ENCODE measurements at regions not wholly inside any gene's neighbourhood (a gene's known extent, or its start where the extent isn't known, plus 50 kb on each side); places are given as distances from the start of the nearest gene placed in this dataset.

GRCh38 chr2:16016282-16016681, 75.9 kb downstream of the MYCN start:
- Histone ChIP-seq H3K79me1 (ENCODE audit: low read depth, low read length) (no peaks in the 10 kb centered on the region; the same call in 1 of the 2 replicates), H2AFZ (ENCODE audit: low read length) (no peak overlapping the region), H3K36me3 (ENCODE audit: control insufficient read depth in 2 of 4, insufficient read depth in 4 of 4, low read length in 3 of 4) (no peaks in the 10 kb centered on the region), H2BK12ac (ENCODE audit: low read depth, low read length) (no peak overlapping the region), H4K20me1 (replicated peaks in 1 of 2; ENCODE audit: control insufficient read depth in 1 of 2, insufficient read depth in 2 of 2, low read length in 2 of 2) (no peaks in the 10 kb centered on the region), H3K23me2 (ENCODE audit: low read depth, low read length) (0 out of 2 replicates have a peak, but pooled peaks cover 3% of the 10 kb centered on the region), H3K27ac (ENCODE audit: low read depth, low read length) (no peak overlapping the region), H2AK5ac (ENCODE audit: low read depth, low read length) (no peak overlapping the region), H3K79me2 (ENCODE audit: control insufficient read depth in 1 of 2, insufficient read depth in 2 of 2, low read length in 2 of 2) (no peaks in the 10 kb centered on the region), H3K4me2 (ENCODE audit: insufficient read depth in 1 of 2, low read depth in 2 of 2, low read length in 2 of 2) (no peak overlapping the region), H2BK15ac (ENCODE audit: low read length) (no peak overlapping the region), H4K5ac (ENCODE audit: insufficient read length, low read depth, low read length) (no peak overlapping the region), H3K9ac (replicated peaks in 1 of 4; ENCODE audit: extremely low read depth in 1 of 4, low read depth in 3 of 4, low read length in 3 of 4) (no peak overlapping the region), H3K4ac (replicated peaks; ENCODE audit: insufficient read length, low read depth, low read length) (no peak overlapping the region), H4K91ac (replicated peaks; ENCODE audit: insufficient read length, low read length) (no peak overlapping the region), H3K56ac (replicated peaks; ENCODE audit: insufficient read length, low read depth, low read length) (no peak overlapping the region), H3K23ac (ENCODE audit: insufficient read length) (no peak overlapping the region), H2BK5ac (ENCODE audit: low read depth, low read length) (no peak overlapping the region), H3K9me3 (ENCODE audit: insufficient read depth in 2 of 2, low read depth in 1 of 2, low read length in 1 of 2) (no peaks in the 10 kb centered on the region), H3K27me3 (replicated peaks in 1 of 4; ENCODE audit: control insufficient read depth in 3 of 4, extremely low read depth in 1 of 4, insufficient read depth in 3 of 4, low read length in 3 of 4) (peaks cover 0 to 4% (median 2%) of the 10 kb centered on the region in 4 experiments; a peak in 1 of 7 replicates), H3K14ac (ENCODE audit: insufficient read length) (no peak overlapping the region), H3K18ac (ENCODE audit: extremely low read depth, low read length) (no peak overlapping the region), H3K4me1 (replicated peaks in 1 of 4; ENCODE audit: control insufficient read depth in 3 of 4, insufficient read depth in 4 of 4, low read length in 3 of 4) (peaks cover 14 to 23% (median 16%) of the 10 kb centered on the region in 4 experiments), H2BK120ac (replicated peaks; ENCODE audit: low read depth, low read length) (no peak overlapping the region), H3K4me3 (ENCODE audit: extremely low read depth in 1 of 4, insufficient read depth in 2 of 4, low read depth in 3 of 4, low read length in 4 of 4) (no peak overlapping the region), H4K8ac (ENCODE audit: extremely low read depth, insufficient read depth, low read length) (no peak overlapping the region), H2BK20ac (ENCODE audit: low read length) (no peak overlapping the region)
- ChIA-PET POLR2A (ENCODE audit: partially characterized antibody) (interaction anchor here (1.2 kb wide), 1 partner anchor 77 kb away, joined by 4 read pairs; no protein-coding TSS in a partner anchor), CTCF (ENCODE audit: partially characterized antibody) (interaction anchor here (0.5 to 15.6 kb wide), 8 partner anchors 10 to 266 kb away, joined by 3 to 120 read pairs (median 3); no protein-coding TSS in a partner anchor)
- no CpG with 5 or more reads among the region's 1 CpG for WGBS, 2 experiments (ENCODE audit: extremely low coverage in 1 of 2, insufficient coverage in 1 of 2, insufficient read length in 1 of 2, insufficient replicate concordance in 2 of 2, low coverage in 1 of 2, low lambda C conversion rate in 2 of 2, missing lambda C conversion rate in 1 of 2)
- no peak for TF ChIP-seq NRF1 (IDR thresholded peaks at IDR 0.05; ENCODE audit: low read depth, low read length)
- TF ChIP-seq SIN3A (conservative IDR thresholded peaks at IDR 0.05 in 1 of 2, IDR thresholded peaks at IDR 0.05 in 1 of 2; ENCODE audit: low read depth in 1 of 2, low read length in 2 of 2) = no peak
- no peak for TF ChIP-seq RFX5 (IDR thresholded peaks at IDR 0.05; ENCODE audit: borderline replicate concordance, low read depth, low read length)
- TF ChIP-seq CTCF (IDR thresholded peaks at IDR 0.05; ENCODE audit: control extremely low read depth in 1 of 3, insufficient read depth in 1 of 3, low read depth in 1 of 3, low read length in 3 of 3) = no peak
- TF ChIP-seq KDM1A (IDR thresholded peaks at IDR 0.05; ENCODE audit: borderline replicate concordance, low read length) = no peak
- no peak for TF ChIP-seq USF2 (IDR thresholded peaks at IDR 0.05; ENCODE audit: low read length)
- TF ChIP-seq GTF2F1 (IDR thresholded peaks at IDR 0.05; ENCODE audit: borderline replicate concordance, low read depth, low read length) = no peak
- no peak for TF ChIP-seq EGR1 (IDR thresholded peaks at IDR 0.05; ENCODE audit: borderline replicate concordance, low read depth, low read length)
- DNase-seq (ENCODE audit: low read depth in 1 of 2, low spot score in 2 of 2) (no peak), FAIRE-seq (no peak)

Measured in H1 (cell line).